ENCODE measurements at regions not wholly inside any gene's neighbourhood (a gene's known extent, or its start where the extent isn't known, plus 50 kb on each side); places are given as distances from the start of the nearest gene placed in this dataset.

DNA sequence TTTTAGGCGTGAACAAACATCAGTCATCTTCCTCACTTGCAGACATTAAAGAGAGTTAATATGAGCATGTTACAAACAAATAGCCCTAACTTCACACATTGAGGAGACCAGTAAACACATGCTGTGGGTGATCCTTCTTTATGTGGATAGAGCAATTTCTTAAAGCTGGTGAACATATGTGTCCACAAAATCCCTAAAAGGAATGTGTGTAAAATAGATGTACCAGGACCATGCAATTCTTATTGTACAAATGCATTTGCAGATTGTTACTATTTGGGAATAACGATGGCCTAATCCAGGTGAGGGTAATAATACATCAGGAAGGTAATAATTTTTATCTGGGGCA, 228.9 kb downstream of the ALDH8A1 start:
- H3K4me1 ChIP-seq, result peaks cover 0 to 15% of the 10 kb centered on the region in 2 donors
- no peak overlapping the region for H3K4me3 ChIP-seq
- no peaks in the 10 kb centered on the region for H3K27me3 ChIP-seq
- TF ChIP-seq, protein P1, sequence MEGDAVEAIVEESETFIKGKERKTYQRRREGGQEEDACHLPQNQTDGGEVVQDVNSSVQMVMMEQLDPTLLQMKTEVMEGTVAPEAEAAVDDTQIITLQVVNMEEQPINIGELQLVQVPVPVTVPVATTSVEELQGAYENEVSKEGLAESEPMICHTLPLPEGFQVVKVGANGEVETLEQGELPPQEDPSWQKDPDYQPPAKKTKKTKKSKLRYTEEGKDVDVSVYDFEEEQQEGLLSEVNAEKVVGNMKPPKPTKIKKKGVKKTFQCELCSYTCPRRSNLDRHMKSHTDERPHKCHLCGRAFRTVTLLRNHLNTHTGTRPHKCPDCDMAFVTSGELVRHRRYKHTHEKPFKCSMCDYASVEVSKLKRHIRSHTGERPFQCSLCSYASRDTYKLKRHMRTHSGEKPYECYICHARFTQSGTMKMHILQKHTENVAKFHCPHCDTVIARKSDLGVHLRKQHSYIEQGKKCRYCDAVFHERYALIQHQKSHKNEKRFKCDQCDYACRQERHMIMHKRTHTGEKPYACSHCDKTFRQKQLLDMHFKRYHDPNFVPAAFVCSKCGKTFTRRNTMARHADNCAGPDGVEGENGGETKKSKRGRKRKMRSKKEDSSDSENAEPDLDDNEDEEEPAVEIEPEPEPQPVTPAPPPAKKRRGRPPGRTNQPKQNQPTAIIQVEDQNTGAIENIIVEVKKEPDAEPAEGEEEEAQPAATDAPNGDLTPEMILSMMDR (IDR thresholded peaks at IDR 0.05), result no peak
- no peaks in the 10 kb centered on the region for H3K9me3 ChIP-seq
- H3K27ac ChIP-seq, result peak overlapping the region in 1 of 2 donors; percentile 56
- no peak for DNase-seq (ENCODE audit: low spot score in 2 of 2)
- H3K36me3 ChIP-seq, result no peaks in the 10 kb centered on the region
- intact Hi-C loops (cut with DNase I), result no loop called here

DNA sequence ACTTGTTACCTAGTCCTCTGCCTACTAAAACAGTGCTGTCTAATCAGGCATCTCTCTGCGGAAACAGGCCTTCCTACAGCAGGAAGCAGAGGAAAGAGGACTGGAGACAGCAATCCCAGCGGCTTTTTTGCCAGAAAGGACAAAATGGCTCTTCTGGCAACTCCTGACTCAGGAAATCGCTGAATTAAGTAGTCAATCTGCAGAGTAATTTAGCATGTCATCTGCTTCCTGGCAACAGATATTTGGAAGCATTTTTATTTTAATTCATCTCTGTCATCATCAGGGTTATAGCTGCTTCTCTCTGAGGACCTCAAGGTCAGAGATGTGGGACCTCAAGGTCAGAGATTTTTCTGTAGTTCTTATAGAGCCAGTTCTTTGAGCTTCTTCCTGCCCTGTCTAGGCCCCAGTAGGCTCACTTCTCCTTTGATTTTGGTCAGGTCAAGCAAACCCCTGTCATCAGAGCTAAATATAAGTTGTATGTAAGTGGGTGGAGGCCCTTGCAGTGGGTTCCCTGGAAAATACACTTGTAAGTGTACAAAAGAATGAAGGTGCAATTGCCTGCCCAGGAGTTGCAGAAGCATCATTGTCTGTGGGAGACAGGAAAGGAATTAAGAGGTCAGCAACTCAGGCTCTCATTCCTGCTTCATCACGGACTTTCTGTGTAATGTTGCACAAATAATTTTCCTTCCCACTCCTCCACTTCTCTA, 229.4 kb downstream of the ALDH8A1 start:
- H3K4me1 ChIP-seq, result peaks cover 0 to 15% of the 10 kb centered on the region in 2 donors

DNA sequence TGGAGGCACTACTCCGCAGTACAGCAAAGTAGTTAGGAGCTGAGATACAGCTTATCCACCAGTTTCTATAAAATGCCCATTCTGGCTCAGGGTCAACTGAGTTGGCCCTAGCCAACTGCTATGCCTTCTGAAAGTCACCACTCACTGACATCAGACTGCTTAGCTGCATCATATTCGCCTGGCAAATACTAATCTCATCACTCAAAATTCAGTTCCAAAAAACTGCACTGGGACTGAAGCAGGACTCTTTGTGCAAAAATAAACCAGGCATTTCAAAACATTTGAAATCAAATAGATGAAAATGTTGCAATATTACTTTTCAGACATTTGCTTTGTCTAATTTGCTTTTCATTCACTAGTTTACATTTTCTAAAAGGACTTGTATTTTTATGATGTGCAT, 230.0 kb downstream of the ALDH8A1 start:
- intact Hi-C loops (cut with DNase I), result no loop called here
- Histone ChIP-seq H3K4me1 (peaks cover 0 to 15% of the 10 kb centered on the region in 2 donors), H3K27me3 (no peaks in the 10 kb centered on the region), H3K36me3 (no peaks in the 10 kb centered on the region), H3K27ac (peak overlapping the region; percentile 56 to 74), H3K4me3 (no peak overlapping the region), H3K9me3 (no peaks in the 10 kb centered on the region)
- TF ChIP-seq, protein P1 (IDR thresholded peaks at IDR 0.05), result no peak
- no peak for DNase-seq (ENCODE audit: low spot score in 2 of 2)

More for the DNA sequence above, 229.4 kb downstream of the ALDH8A1 start:
- peak overlapping the region; percentile 56 to 74 for H3K27ac ChIP-seq
- H3K36me3 ChIP-seq, result no peaks in the 10 kb centered on the region
- TF ChIP-seq, protein P1 (IDR thresholded peaks at IDR 0.05), result no peak
- H3K27me3 ChIP-seq, result no peaks in the 10 kb centered on the region
- H3K4me3 ChIP-seq, result no peak overlapping the region
- H3K9me3 ChIP-seq, result no peaks in the 10 kb centered on the region
- intact Hi-C loops (cut with DNase I), result no loop called here
- DNase-seq (ENCODE audit: low spot score in 2 of 2), result no peak

DNA sequence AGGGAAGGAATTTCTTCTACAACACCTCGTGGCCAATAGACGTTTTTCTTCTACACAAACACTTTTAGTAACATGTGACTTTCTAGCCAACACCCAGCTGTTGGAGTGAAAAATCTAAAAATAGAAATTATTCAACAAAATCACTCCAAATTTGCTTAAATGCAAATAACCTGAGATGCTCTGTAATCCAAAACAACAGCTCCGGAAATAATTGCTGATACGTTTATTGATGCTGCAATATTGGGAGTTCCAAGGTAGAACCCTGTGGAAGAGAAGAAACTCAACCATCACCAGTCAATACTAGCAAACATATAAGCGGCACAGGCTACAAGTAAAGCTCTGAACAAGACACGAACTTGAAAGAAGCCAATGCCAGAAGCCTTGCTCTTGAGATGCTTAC, 230.6 kb downstream of the ALDH8A1 start:
- no peak for DNase-seq (ENCODE audit: low spot score in 2 of 2)
- H3K4me1 ChIP-seq, result peaks cover 0 to 15% of the 10 kb centered on the region in 2 donors

DNA sequence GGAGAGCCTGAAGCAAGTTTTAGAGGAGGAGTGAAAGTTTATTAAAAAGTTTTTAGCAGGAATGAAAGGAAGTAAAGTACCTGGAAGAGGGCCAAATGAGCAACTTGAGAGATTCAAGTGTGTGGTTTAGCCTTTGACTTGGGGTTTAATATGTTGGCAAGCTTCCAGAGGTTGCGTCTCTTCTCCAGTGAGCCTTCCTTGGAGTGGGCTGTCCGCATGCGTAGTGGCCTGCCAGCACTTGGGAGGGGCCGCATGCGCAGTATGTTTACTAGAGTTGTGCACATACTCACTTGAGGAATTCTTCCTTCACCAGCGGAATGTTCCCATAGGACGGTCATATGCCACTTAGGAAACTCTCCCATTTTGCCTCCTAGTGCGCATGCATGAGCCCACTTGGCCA, 235.2 kb downstream of the ALDH8A1 start:
- TF ChIP-seq, protein P1 (IDR thresholded peaks at IDR 0.05), result no peak
- H3K27ac ChIP-seq, result no peak overlapping the region
- H3K9me3 ChIP-seq, result no peaks in the 10 kb centered on the region
- H3K4me1 ChIP-seq, result peaks cover 0 to 4% of the 10 kb centered on the region in 2 donors
- no peaks in the 10 kb centered on the region for H3K27me3 ChIP-seq
- H3K36me3 ChIP-seq, result no peaks in the 10 kb centered on the region
- intact Hi-C loops (cut with DNase I), result no loop called here
- no peak overlapping the region for H3K4me3 ChIP-seq
- no peak for DNase-seq (ENCODE audit: low spot score in 2 of 2)

More for the DNA sequence above, 230.6 kb downstream of the ALDH8A1 start:
- intact Hi-C loops (cut with DNase I), result no loop called here
- Histone ChIP-seq H3K27me3 (no peaks in the 10 kb centered on the region), H3K4me3 (no peak overlapping the region), H3K27ac (peak overlapping the region; percentile 31 to 56), H3K36me3 (no peaks in the 10 kb centered on the region), H3K9me3 (no peaks in the 10 kb centered on the region)
- TF ChIP-seq, protein P1 (IDR thresholded peaks at IDR 0.05), result no peak

Measured in ascending aorta (tissue), 2 donors.